HL-60 (cell line): ENCODE measurements at regions not wholly inside any gene's neighbourhood (a gene's known extent, or its start where the extent isn't known, plus 50 kb on each side); places are given as distances from the start of the nearest gene placed in this dataset.

Experiments
- DNase-seq, 2 experiments: peaks; one replicate each; pipeline ENCODE4 v3.0.0-alpha.2; 2010 to 2020; ENCODE audit warnings: low read depth in 1 of 2, low spot score in 1 of 2
- H3K27ac ChIP-seq: fragments of 250-450 bp; sonication (Bioruptor Pico); replicated peaks from 2 replicates; pipeline ENCODE4 v1.5.1; 2020; ENCODE audit warnings: mild to moderate bottlenecking, moderate library complexity
- H3K27me3 ChIP-seq: fragments of 250-450 bp; sonication (Bioruptor Pico); 2 replicates; pipeline ENCODE4 v1.5.1; 2021; ENCODE audit warnings: mild to moderate bottlenecking, moderate library complexity; ENCODE audit not compliant: insufficient read depth, poor library complexity, severe bottlenecking
- H3K4me3 ChIP-seq: replicated peaks from 2 replicates; pipeline ENCODE4 v1.5.1; 2011; ENCODE audit warnings: mild to moderate bottlenecking, control low read depth, low read length; ENCODE audit not compliant: insufficient read depth
- GABPA ChIP-seq: IDR thresholded peaks from 2 replicates; pipeline ENCODE4 v1.6.1; 2012; ENCODE audit warnings: low read depth
- POLR2AphosphoS5 ChIP-seq: IDR thresholded peaks from 2 replicates; pipeline ENCODE4 v1.6.1; 2012; ENCODE audit warnings: low read depth
- SPI1 ChIP-seq: IDR thresholded peaks from 2 replicates; pipeline ENCODE4 v1.6.1; 2012; ENCODE audit warnings: low read depth, mild to moderate bottlenecking, borderline replicate concordance
- TF ChIP-seq, protein P1 (sequence below): IDR thresholded peaks from 2 replicates; pipeline ENCODE4 v1.6.1; 2012; ENCODE audit warnings: low read depth; ENCODE audit not compliant: insufficient replicate concordance
- TF ChIP-seq, protein P2 (sequence below): IDR thresholded peaks from one replicate; pipeline ENCODE4 v1.5.1; 2011; ENCODE audit warnings: low read length, control low read depth, inconsistent platforms; ENCODE audit not compliant: insufficient read depth

DNA sequence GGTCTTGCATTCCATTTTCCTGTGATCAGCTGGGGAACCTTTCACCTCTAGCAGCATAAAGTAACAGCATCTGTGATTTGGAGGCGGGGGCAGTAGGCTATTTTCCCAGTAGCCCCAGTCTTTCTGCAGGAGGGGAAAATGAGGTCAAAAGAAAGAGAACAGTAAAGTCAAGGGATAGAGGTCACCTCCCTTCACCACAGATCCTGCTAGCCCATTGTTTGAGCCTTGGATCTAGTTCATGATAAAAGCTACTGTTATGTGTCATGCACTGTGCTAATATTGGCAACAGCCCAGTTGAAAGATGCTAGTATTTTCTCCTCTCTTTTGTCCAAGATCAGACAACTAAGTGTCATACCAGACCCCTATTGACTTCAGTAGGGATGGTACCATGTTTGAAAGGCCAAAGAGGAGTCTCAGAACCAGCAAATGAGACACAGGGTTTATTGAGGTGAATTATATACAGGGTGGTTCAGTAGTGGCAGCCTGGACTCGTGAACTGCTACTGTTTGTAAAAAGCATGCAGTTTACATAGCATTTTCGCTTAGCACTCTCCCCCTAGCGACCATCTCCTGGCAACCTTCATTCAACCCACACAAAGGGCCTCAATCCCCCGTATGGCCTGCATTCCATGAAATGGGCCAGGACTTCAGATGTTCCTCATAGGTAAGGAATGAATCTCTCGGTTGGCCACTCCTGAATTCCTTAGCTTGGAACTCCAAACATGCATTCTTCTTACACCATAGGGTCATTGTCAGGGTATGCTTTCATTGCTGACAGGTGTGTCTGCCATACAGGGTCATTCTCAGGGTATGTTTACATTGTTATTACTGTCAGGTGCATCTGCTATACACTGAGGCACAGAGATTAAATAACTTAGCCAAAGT lies 170.0 kb upstream of the FRMPD4 start:
- Histone ChIP-seq H3K4me3 (no peak overlapping the region), H3K27ac (no peak overlapping the region)
- TF ChIP-seq SPI1 (no peak), GABPA (no peak), POLR2AphosphoS5 (no peak)
- TF ChIP-seq, protein P1, sequence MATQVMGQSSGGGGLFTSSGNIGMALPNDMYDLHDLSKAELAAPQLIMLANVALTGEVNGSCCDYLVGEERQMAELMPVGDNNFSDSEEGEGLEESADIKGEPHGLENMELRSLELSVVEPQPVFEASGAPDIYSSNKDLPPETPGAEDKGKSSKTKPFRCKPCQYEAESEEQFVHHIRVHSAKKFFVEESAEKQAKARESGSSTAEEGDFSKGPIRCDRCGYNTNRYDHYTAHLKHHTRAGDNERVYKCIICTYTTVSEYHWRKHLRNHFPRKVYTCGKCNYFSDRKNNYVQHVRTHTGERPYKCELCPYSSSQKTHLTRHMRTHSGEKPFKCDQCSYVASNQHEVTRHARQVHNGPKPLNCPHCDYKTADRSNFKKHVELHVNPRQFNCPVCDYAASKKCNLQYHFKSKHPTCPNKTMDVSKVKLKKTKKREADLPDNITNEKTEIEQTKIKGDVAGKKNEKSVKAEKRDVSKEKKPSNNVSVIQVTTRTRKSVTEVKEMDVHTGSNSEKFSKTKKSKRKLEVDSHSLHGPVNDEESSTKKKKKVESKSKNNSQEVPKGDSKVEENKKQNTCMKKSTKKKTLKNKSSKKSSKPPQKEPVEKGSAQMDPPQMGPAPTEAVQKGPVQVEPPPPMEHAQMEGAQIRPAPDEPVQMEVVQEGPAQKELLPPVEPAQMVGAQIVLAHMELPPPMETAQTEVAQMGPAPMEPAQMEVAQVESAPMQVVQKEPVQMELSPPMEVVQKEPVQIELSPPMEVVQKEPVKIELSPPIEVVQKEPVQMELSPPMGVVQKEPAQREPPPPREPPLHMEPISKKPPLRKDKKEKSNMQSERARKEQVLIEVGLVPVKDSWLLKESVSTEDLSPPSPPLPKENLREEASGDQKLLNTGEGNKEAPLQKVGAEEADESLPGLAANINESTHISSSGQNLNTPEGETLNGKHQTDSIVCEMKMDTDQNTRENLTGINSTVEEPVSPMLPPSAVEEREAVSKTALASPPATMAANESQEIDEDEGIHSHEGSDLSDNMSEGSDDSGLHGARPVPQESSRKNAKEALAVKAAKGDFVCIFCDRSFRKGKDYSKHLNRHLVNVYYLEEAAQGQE = no peak
- TF ChIP-seq, protein P2, sequence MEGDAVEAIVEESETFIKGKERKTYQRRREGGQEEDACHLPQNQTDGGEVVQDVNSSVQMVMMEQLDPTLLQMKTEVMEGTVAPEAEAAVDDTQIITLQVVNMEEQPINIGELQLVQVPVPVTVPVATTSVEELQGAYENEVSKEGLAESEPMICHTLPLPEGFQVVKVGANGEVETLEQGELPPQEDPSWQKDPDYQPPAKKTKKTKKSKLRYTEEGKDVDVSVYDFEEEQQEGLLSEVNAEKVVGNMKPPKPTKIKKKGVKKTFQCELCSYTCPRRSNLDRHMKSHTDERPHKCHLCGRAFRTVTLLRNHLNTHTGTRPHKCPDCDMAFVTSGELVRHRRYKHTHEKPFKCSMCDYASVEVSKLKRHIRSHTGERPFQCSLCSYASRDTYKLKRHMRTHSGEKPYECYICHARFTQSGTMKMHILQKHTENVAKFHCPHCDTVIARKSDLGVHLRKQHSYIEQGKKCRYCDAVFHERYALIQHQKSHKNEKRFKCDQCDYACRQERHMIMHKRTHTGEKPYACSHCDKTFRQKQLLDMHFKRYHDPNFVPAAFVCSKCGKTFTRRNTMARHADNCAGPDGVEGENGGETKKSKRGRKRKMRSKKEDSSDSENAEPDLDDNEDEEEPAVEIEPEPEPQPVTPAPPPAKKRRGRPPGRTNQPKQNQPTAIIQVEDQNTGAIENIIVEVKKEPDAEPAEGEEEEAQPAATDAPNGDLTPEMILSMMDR = no peak

DNA sequence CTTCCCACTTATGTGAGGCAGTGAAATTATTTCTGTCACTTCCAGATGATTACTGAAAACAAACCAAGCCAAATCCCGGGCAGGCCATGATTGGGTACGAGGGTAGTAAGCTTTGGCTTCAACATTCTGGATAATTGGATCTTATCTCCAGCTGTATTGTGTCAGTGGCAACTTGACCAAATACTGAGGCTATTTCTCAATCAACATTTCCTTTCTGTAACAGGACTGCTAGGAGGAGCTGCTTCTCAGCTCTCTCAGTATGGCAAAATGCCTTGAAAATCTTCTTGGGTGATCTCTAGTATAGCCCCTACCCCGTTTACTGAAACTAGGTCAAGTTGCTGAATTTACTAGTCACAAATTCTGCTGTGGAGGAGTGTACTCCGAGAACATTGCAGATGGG lies 169.3 kb upstream of the FRMPD4 start:
- Histone ChIP-seq H3K4me3 (no peak overlapping the region), H3K27me3 (no peaks in the 10 kb centered on the region), H3K27ac (no peak overlapping the region)
- TF ChIP-seq, protein P1 = no peak
- TF ChIP-seq GABPA (no peak), SPI1 (no peak), POLR2AphosphoS5 (no peak)
- TF ChIP-seq, protein P2 = no peak
- DNase-seq = no peak

More for the DNA sequence above, 170.0 kb upstream of the FRMPD4 start:
- DNase-seq = no peak
- H3K27me3 ChIP-seq = no peaks in the 10 kb centered on the region

DNA sequence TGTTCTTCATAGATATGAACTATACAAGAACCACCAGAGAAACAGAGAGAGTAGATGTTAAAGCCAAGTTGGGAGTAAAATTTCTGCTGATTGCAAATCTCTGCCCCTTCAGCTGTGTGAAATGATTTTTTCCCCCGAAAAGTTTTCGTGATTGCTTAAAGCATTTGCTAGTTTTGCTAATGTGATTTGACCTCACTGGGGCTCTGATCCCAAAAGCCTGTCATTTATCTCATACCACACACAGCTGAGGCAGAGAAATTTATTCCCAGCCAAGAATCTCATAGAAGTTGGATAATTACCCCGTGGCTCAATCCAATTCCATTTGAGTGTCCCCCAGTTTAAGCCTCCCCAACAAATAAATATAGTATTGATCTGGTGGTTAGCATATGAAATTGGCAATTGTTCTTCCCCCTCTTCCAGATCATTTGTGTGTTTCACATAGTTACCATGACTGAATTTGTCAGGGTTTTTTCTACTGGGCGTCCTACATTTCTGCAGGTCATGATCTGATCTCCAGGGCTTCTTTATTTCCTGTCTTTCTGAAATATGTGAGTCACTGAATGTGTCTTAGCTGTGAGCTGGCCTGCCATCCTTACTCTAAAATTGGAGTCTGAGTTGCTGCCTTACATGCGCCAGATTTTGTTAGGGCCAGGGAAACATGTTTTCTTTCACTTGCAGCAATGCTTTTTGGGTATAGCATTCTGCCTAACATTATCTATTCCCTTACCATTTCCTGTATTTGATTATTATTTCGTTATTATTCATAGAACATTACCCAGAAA lies 167.5 kb upstream of the FRMPD4 start:
- no peak for DNase-seq
- no peak overlapping the region for H3K27ac ChIP-seq
- TF ChIP-seq SPI1 (no peak), GABPA (no peak), POLR2AphosphoS5 (no peak)
- TF ChIP-seq, protein P2 = no peak
- TF ChIP-seq, protein P1 = no peak

More for the DNA sequence above, 167.5 kb upstream of the FRMPD4 start:
- no peaks in the 10 kb centered on the region for H3K27me3 ChIP-seq
- H3K4me3 ChIP-seq = no peak overlapping the region
